Left cardiac atrium (tissue), 4 donors: ENCODE measurements at regions not wholly inside any gene's neighbourhood (a gene's known extent, or its start where the extent isn't known, plus 50 kb on each side); places are given as distances from the start of the nearest gene placed in this dataset.
"Not testable (repeated sequence)": the region's sequence is repeated elsewhere in the genome, so short reads cannot be mapped to it uniquely, and the experiment has no call there.

Source experiments
- ATAC-seq, 2 donors: fragments of 200-7000 bp; cut with Tn5 transposase; one replicate each; pipeline ENCODE4 v1.9.1; 2020; ENCODE audit warnings: mild to moderate bottlenecking in 2 of 2, moderate library complexity in 2 of 2
- DNase-seq: peaks from one replicate; pipeline ENCODE4 v3.0.0-alpha.2; 2020
- intact Hi-C, 2 donors: fragments of 100-400 bp; cut with DNase I; formaldehyde crosslinking; loops; one replicate each; pipeline versions ENCODE4 v1.14.1 to v1.15.1; 2022 to 2023
- microRNA-seq, 2 donors: library from miRNA; unstranded; fragments of <30 nt; microRNA quantifications; one replicate each; pipeline ENCODE4 v1.2.0, GENCODE V29; 2020
- donor health status: DM: no; HTN: yes; CAD: no.
- donor health status: DM: no; HTN: yes; CAD: no; lungs with severe emphysema.
- donor health status: DM: yes; HTN: yes; CAD: no.
- donor health status: Dilated cardiomyopathy.

DNA sequence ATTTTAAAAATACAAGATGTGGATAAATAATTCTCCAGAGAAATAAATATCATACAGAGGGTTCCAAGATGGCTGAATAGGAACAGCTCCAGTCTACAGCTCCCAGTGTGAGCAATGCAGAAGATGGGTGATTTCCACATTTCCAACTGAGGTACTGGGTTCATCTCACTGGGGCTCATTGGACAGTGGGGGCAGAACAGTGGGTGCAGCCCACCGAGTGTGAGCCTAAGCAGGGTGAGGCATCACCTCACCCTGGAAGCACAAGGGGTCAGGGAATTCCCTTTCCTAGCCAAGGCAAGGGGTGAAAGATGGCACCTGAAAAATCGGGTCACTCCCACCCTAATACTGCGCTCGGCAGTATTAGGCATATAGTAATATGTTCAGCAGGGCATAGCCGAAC, 167.5 kb upstream of the IRS4 start:
- ATAC-seq, DNase-seq, intact Hi-C loops: not testable (repeated sequence)

GRCh38 chrX:108900333-108900732, 164.0 kb upstream of the IRS4 start:
- intact Hi-C loops: no loop called here
- ATAC-seq: no peak

GRCh38 chrX:108896349-108896748, 160.0 kb upstream of the IRS4 start:
- ATAC-seq, intact Hi-C loops, DNase-seq: not testable (repeated sequence)

More at GRCh38 chrX:108900333-108900732, 164.0 kb upstream of the IRS4 start:
- DNase-seq: no peak

- intact Hi-C loops: no loop called here
- ATAC-seq: no peak
Measured at GRCh38 chrX:108892501-108892900, 156.1 kb upstream of the IRS4 start.

GRCh38 chrX:108875548-108875947, 139.2 kb upstream of the IRS4 start:
- intact Hi-C loops: no loop called here
- no peak for ATAC-seq

More at GRCh38 chrX:108892501-108892900, 156.1 kb upstream of the IRS4 start:
- DNase-seq: no peak

DNA sequence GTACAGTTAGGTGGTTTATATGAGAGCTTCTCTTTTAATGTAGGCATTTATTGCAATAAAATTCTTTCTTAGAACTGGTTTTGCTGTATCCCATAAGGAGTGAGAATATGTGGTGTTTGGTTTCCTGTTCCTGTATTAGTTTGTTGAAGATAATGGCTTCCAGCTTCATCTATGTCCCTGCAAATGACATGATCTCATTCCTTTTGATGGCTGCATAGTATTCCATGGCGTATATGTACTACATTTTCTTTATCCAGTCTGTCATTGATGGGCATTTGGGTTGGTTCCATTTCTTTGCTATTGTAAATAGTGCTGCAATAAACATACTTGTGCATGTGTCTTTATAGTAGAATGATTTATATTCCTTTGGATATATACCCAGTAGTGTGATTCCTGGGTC, 106.7 kb upstream of the IRS4 start:
- ATAC-seq, DNase-seq, intact Hi-C loops: not testable (repeated sequence)

More at GRCh38 chrX:108875548-108875947, 139.2 kb upstream of the IRS4 start:
- no peak for DNase-seq

DNA sequence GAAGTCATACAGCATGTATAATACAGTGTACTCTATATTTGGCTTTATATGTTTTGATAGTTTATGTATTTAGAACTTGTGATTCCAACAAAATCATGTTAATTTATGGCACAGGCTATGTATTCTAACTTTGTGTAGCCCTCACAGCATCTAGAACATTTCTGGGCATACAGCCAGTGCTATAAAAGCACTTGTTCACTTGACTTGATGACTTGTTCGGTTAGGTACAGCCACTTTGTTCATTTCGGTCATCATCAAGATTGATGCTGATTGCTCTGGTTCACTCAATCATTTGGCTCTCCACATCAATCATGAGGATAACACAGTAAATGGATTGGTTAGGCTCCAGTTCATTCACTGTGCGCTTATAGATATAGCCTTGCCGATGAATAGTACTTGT, 97.6 kb upstream of the IRS4 start:
- intact Hi-C loops: no loop called here
- ATAC-seq: no peak
- DNase-seq: no peak

GRCh38 chrX:108811891-108812290, 75.5 kb upstream of the IRS4 start:
- no peak for ATAC-seq
- no peak for DNase-seq
- intact Hi-C loops: no loop called here

GRCh38 chrX:108795240-108795639, 58.9 kb upstream of the IRS4 start:
- intact Hi-C loops: no loop called here
- ATAC-seq: no peak
- no peak for DNase-seq

Small RNA genes in the stretch of these regions (microRNA-seq; reads per million reads assigned to microRNA genes)
- 0.20 to 1.1 reads per million in 2 donors for gene MIR6087
